Endothelial cell of umbilical vein (primary cell): ENCODE measurements at regions not wholly inside any gene's neighbourhood (a gene's known extent, or its start where the extent isn't known, plus 50 kb on each side); places are given as distances from the start of the nearest gene placed in this dataset.

Experiments used
- BruUV-seq: library from RNA; stranded (reverse); fragments of 400-500 nt; replicated peaks from 2 replicates; lab custom pipeline; 2021; lab: Mats Ljungman, UMichigan
- CTCF ChIA-PET: fragments of 300-600, 350-600 bp; sonication (Branson Sonifier 250); formaldehyde crosslinking; loops from one replicate; lab custom pipeline; 2021; ENCODE audit warnings: antibody characterized with exemption, inconsistent platforms; lab: Charles Lee
- POLR2A ChIA-PET: fragments of 300-600, 350-600 bp; sonication (Branson Sonifier 250); formaldehyde crosslinking; loops from one replicate; lab custom pipeline; 2021; ENCODE audit warnings: antibody characterized with exemption, inconsistent platforms; lab: Charles Lee
- DNase-seq: peaks from one replicate; pipeline ENCODE4 v3.0.0-alpha.2; 2011; ENCODE audit warnings: low read depth, low spot score
- FAIRE-seq: peaks from 2 replicates; lab custom pipeline; 2011; peaks lifted over from hg19 to GRCh38; lab: Jason Lieb, UNC
- H2AFZ ChIP-seq: 2 replicates; pipeline ENCODE4 v1.6.0; 2012; ENCODE audit warnings: low read depth, low read length, control low read depth, inconsistent platforms
- H3K27ac ChIP-seq: 2 replicates; pipeline ENCODE4 v1.5.1; 2011; ENCODE audit warnings: low read depth, mild to moderate bottlenecking, control low read depth, low read length, moderate library complexity; ENCODE audit not compliant: insufficient read depth
- H3K27me3 ChIP-seq, 2 experiments: 2 replicates each; pipeline versions ENCODE4 v1.6.0 to v1.6.1; 2011; ENCODE audit warnings: low read length in 2 of 2, mixed read lengths in 1 of 2; ENCODE audit not compliant: control insufficient read depth in 2 of 2, insufficient read depth in 2 of 2
- H3K36me3 ChIP-seq, 2 experiments: 2 replicates in 1 of 2; 3 replicates in 1 of 2; pipeline ENCODE4 v1.5.1; 2011; ENCODE audit warnings: low read length in 2 of 2, mild to moderate bottlenecking in 1 of 2, moderate library complexity in 1 of 2; ENCODE audit not compliant: control insufficient read depth in 2 of 2, insufficient read depth in 2 of 2; ENCODE audit errors: extremely low read depth in 1 of 2
- H3K4me1 ChIP-seq: 3 replicates; pipeline ENCODE4 v1.5.1; 2011; ENCODE audit warnings: mild to moderate bottlenecking, low read length; ENCODE audit not compliant: control insufficient read depth, insufficient read depth; ENCODE audit errors: extremely low read depth
- H3K4me2 ChIP-seq: 2 replicates; pipeline ENCODE4 v1.6.1; 2011; ENCODE audit warnings: low read length, control low read depth, mixed read lengths; ENCODE audit not compliant: insufficient read depth
- H3K4me3 ChIP-seq, 3 experiments: fragments of 200-600 bp in 1 of 3; sonication (generic), shearing (Covaris generic) in 1 of 3; replicated peaks in 1 of 3; 2 replicates each; pipeline ENCODE4 v1.5.1; 2011 to 2016; ENCODE audit warnings: control low read depth in 3 of 3, low read length in 3 of 3, mild to moderate bottlenecking in 2 of 3, inconsistent platforms in 1 of 3, low read depth in 1 of 3, moderate library complexity in 1 of 3; ENCODE audit not compliant: insufficient read depth in 1 of 3
- H3K79me2 ChIP-seq: 2 replicates; pipeline ENCODE4 v1.6.0; 2012; ENCODE audit warnings: low read length, inconsistent platforms; ENCODE audit not compliant: control insufficient read depth, insufficient read depth
- H3K9ac ChIP-seq: replicated peaks from 2 replicates; pipeline ENCODE3; 2011; ENCODE audit warnings: low read length, control low read depth; ENCODE audit not compliant: insufficient read depth; ENCODE audit errors: extremely low read depth
- H3K9me1 ChIP-seq: replicated peaks from 3 replicates; pipeline ENCODE4 v1.6.0; 2011; ENCODE audit warnings: mild to moderate bottlenecking, low read length; ENCODE audit not compliant: control insufficient read depth, insufficient read depth; ENCODE audit errors: extremely low read depth
- H3K9me3 ChIP-seq: replicated peaks from 2 replicates; pipeline ENCODE4 v1.5.1; 2012; ENCODE audit warnings: low read length, inconsistent platforms; ENCODE audit not compliant: control insufficient read depth, insufficient read depth
- H4K20me1 ChIP-seq: replicated peaks from 2 replicates; pipeline ENCODE3; 2011; ENCODE audit warnings: mild to moderate bottlenecking, low read length; ENCODE audit not compliant: control insufficient read depth, insufficient read depth; ENCODE audit errors: extremely low read depth
- EZH2 ChIP-seq: IDR thresholded peaks from 2 replicates; pipeline ENCODE4 v1.6.1; 2012; ENCODE audit warnings: borderline replicate concordance, low read depth, mild to moderate bottlenecking, moderate library complexity, low read length, inconsistent platforms; ENCODE audit not compliant: severe bottlenecking
- FOS ChIP-seq: IDR thresholded peaks from 2 replicates; pipeline ENCODE4 v1.6.1; 2011; ENCODE audit warnings: mild to moderate bottlenecking, low read length, moderate library complexity, borderline replicate concordance; ENCODE audit not compliant: insufficient read depth
- GATA2 ChIP-seq: IDR thresholded peaks from 2 replicates; pipeline ENCODE4 v1.7.0; 2011; ENCODE audit warnings: low read depth, mild to moderate bottlenecking, moderate library complexity, mixed read lengths, low read length; ENCODE audit not compliant: insufficient read length, insufficient read depth
- JUN ChIP-seq: IDR thresholded peaks from 2 replicates; pipeline ENCODE4 v1.6.1; 2011; ENCODE audit warnings: borderline replicate concordance, low read depth; ENCODE audit not compliant: insufficient read length, insufficient read depth
- MYC ChIP-seq: IDR thresholded peaks from one replicate; pipeline ENCODE4 v1.6.1; 2011; ENCODE audit warnings: mild to moderate bottlenecking, low read depth, low read length
- POLR2A ChIP-seq: IDR thresholded peaks from 2 replicates; pipeline ENCODE4 v1.6.1; 2012; ENCODE audit warnings: low read depth, mild to moderate bottlenecking, control low read depth, low read length
- POLR2AphosphoS5 ChIP-seq: IDR thresholded peaks from 2 replicates; pipeline ENCODE4 v1.6.1; 2012; ENCODE audit warnings: low read depth, mild to moderate bottlenecking, control low read depth, low read length, moderate library complexity; ENCODE audit not compliant: insufficient read depth
- dilution Hi-C: fragments of 300-500 bp; cut with MboI; formaldehyde crosslinking; loops from one replicate; pipeline ENCODE4 v1.15.0; 2019; ENCODE audit warnings: low sequenced_read_pairs; ENCODE audit not compliant: extremely low pct_ligation_motif_present
- intact Hi-C: fragments of 100-400 bp; cut with micrococcal nuclease; formaldehyde crosslinking; loops from one replicate; pipeline ENCODE4 v1.10.0; 2022
- TF ChIP-seq, protein P1 (sequence below): IDR thresholded peaks from 2 replicates; pipeline ENCODE4 v1.6.1; 2011; ENCODE audit not compliant: insufficient read depth, insufficient read length
- TF ChIP-seq, protein P2 (sequence below), 2 donors: IDR thresholded peaks; 1 replicate in 1 of 2; 2 replicates in 1 of 2; pipeline ENCODE4 v1.5.1; 2011; ENCODE audit warnings: low read length in 2 of 2, mild to moderate bottlenecking in 2 of 2, moderate library complexity in 2 of 2, control low read depth in 1 of 2, inconsistent platforms in 1 of 2, low read depth in 1 of 2; ENCODE audit not compliant: insufficient read depth in 1 of 2; ENCODE audit errors: extremely low read depth in 1 of 2

DNA sequence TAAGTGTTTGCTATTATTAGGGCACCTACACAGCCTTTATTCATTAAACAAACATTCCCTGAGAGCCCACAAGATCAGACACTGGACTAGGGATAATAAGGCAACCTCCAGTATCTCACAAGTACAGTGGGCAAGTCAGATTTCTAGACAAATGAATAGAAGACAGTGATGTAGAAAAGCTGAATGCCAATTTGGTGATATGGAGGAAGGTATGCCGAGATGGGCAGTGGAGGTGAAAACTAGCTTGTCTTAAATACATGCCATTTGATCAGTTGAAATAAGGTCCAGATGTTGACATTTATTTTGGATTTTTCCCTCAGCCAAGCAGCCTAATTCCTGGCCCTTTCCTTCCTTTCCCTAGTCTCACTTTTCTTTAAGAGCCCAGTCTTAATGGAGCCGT, 130.3 kb downstream of the RXFP2 start:
- H3K9ac ChIP-seq: no peak overlapping the region
- no peaks in the 10 kb centered on the region for H3K36me3 ChIP-seq
- ChIA-PET CTCF (interaction anchor here (0.9 kb wide), 1 partner anchor 14 kb away, joined by 3 read pairs; no protein-coding TSS in a partner anchor), POLR2A (no interaction called here)
- H3K27ac ChIP-seq: no peak overlapping the region
- TF ChIP-seq POLR2AphosphoS5: no peak
- no peak for TF ChIP-seq FOS
- TF ChIP-seq, protein P1, sequence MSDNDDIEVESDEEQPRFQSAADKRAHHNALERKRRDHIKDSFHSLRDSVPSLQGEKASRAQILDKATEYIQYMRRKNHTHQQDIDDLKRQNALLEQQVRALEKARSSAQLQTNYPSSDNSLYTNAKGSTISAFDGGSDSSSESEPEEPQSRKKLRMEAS: no peak
- TF ChIP-seq GATA2: no peak
- no peak for TF ChIP-seq EZH2
- TF ChIP-seq POLR2A: no peak
- TF ChIP-seq JUN: no peak
- TF ChIP-seq, protein P2, sequence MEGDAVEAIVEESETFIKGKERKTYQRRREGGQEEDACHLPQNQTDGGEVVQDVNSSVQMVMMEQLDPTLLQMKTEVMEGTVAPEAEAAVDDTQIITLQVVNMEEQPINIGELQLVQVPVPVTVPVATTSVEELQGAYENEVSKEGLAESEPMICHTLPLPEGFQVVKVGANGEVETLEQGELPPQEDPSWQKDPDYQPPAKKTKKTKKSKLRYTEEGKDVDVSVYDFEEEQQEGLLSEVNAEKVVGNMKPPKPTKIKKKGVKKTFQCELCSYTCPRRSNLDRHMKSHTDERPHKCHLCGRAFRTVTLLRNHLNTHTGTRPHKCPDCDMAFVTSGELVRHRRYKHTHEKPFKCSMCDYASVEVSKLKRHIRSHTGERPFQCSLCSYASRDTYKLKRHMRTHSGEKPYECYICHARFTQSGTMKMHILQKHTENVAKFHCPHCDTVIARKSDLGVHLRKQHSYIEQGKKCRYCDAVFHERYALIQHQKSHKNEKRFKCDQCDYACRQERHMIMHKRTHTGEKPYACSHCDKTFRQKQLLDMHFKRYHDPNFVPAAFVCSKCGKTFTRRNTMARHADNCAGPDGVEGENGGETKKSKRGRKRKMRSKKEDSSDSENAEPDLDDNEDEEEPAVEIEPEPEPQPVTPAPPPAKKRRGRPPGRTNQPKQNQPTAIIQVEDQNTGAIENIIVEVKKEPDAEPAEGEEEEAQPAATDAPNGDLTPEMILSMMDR (IDR thresholded peaks at IDR 0.05; ENCODE audit: extremely low read depth in 1 of 2, insufficient read depth in 1 of 2, low read depth in 1 of 2, low read length in 2 of 2): no peak
- no peak for TF ChIP-seq MYC
- dilution Hi-C loops (no loop called here), intact Hi-C loops (no loop called here)
- H3K4me3 ChIP-seq: no peak overlapping the region
- H4K20me1 ChIP-seq: no peaks in the 10 kb centered on the region
- H3K9me3 ChIP-seq: no peaks in the 10 kb centered on the region
- no peaks in the 10 kb centered on the region for H3K79me2 ChIP-seq
- no peaks in the 10 kb centered on the region for H3K4me1 ChIP-seq
- BruUV-seq: no TSS peak
- no peak overlapping the region for H2AFZ ChIP-seq
- DNase-seq: no peak
- no peaks in the 10 kb centered on the region for H3K9me1 ChIP-seq
- peaks cover 0 to 2% of the 10 kb centered on the region in 2 experiments for H3K27me3 ChIP-seq
- no peak overlapping the region for H3K4me2 ChIP-seq
- FAIRE-seq: no peak
